Caco-2 (cell line): ENCODE measurements at regions not wholly inside any gene's neighbourhood (a gene's known extent, or its start where the extent isn't known, plus 50 kb on each side); places are given as distances from the start of the nearest gene placed in this dataset.

ENCODE experiments used
- BruUV-seq: library from RNA; stranded (reverse); fragments of 400-500 nt; replicated peaks from 2 replicates; lab custom pipeline; 2021; lab: Mats Ljungman, UMichigan
- CTCF ChIA-PET: fragments of 300-600 bp; sonication (Branson Sonifier 250); formaldehyde crosslinking; loops from one replicate; lab custom pipeline; 2022; ENCODE audit warnings: antibody characterized with exemption; lab: Charles Lee
- POLR2A ChIA-PET: fragments of 300-600 bp; sonication (Branson Sonifier 250); formaldehyde crosslinking; loops from one replicate; lab custom pipeline; 2022; ENCODE audit warnings: antibody characterized with exemption; lab: Charles Lee
- DNase-seq, 2 experiments: peaks; one replicate each; pipeline versions ENCODE4 v3.0.0 to v3.0.0-alpha.2; 2020 to 2022
- H3K27me3 ChIP-seq: replicated peaks from 2 replicates; pipeline ENCODE4 v1.6.0; 2011; ENCODE audit warnings: low read length; ENCODE audit not compliant: control insufficient read depth, insufficient read depth
- H3K36me3 ChIP-seq: 2 replicates; pipeline ENCODE4 v1.5.1; 2011; ENCODE audit warnings: low read length; ENCODE audit not compliant: control insufficient read depth, insufficient read depth
- H3K4me1 ChIP-seq: fragments of 250-450 bp; sonication (Bioruptor Pico); 2 replicates; pipeline ENCODE4 v1.5.1; 2020; ENCODE audit warnings: mild to moderate bottlenecking
- H3K4me3 ChIP-seq: 2 replicates; pipeline ENCODE4 v1.5.1; 2011; ENCODE audit warnings: low read depth, mild to moderate bottlenecking, control low read depth, low read length
- H3K9me3 ChIP-seq: fragments of 250-450 bp; sonication (Bioruptor Pico); 2 replicates; pipeline ENCODE4 v1.5.1; 2020; ENCODE audit warnings: mild to moderate bottlenecking, moderate library complexity
- H3K27ac Mint-ChIP-seq: one replicate; pipeline ENCODE4 v1.8.0; 2022; ENCODE audit warnings: mixed read lengths; ENCODE audit not compliant: unreplicated experiment
- H3K27me3 Mint-ChIP-seq: one replicate; pipeline ENCODE4 v1.8.0; 2022; ENCODE audit warnings: mixed read lengths; ENCODE audit not compliant: insufficient read depth, unreplicated experiment
- H3K36me3 Mint-ChIP-seq: one replicate; pipeline ENCODE4 v1.8.0; 2022; ENCODE audit warnings: mild to moderate bottlenecking, mixed read lengths; ENCODE audit not compliant: insufficient read depth, unreplicated experiment
- H3K4me1 Mint-ChIP-seq: one replicate; pipeline ENCODE4 v1.8.0; 2022; ENCODE audit warnings: low read depth, mixed read lengths; ENCODE audit not compliant: unreplicated experiment
- H3K4me3 Mint-ChIP-seq: one replicate; pipeline ENCODE4 v1.8.0; 2022; ENCODE audit warnings: mild to moderate bottlenecking, moderate library complexity, mixed read lengths; ENCODE audit not compliant: unreplicated experiment
- H3K9me3 Mint-ChIP-seq: one replicate; pipeline ENCODE4 v1.8.0; 2022; ENCODE audit warnings: mixed read lengths; ENCODE audit not compliant: unreplicated experiment
- CTCF ChIP-seq, 2 experiments: fragments of 200-600 bp in 1 of 2; IDR thresholded peaks; 1 replicate in 1 of 2; 2 replicates in 1 of 2; pipeline versions ENCODE4 v1.5.1 to v1.8.0; 2011 to 2022; ENCODE audit warnings: antibody characterized with exemption in 1 of 2, control low read depth in 1 of 2, inconsistent platforms in 1 of 2, low read depth in 1 of 2, low read length in 1 of 2, mild to moderate bottlenecking in 1 of 2, moderate library complexity in 1 of 2; ENCODE audit not compliant: insufficient read depth in 1 of 2, severe bottlenecking in 1 of 2, unreplicated experiment in 1 of 2
- intact Hi-C: fragments of 100-400 bp; cut with micrococcal nuclease; formaldehyde crosslinking; loops from one replicate; pipeline ENCODE4 v1.10.0; 2022; ENCODE audit not compliant: unreplicated experiment

GRCh38 chr1:175864183-175864582, 120.8 kb upstream of the TNR start:
- Histone ChIP-seq H3K27me3 (no peaks in the 10 kb centered on the region), H3K9me3 (no peaks in the 10 kb centered on the region), H3K4me1 (peaks cover 20% of the 10 kb centered on the region), H3K4me3 (no peak overlapping the region), H3K36me3 (no peaks in the 10 kb centered on the region)
- Mint-ChIP-seq H3K9me3 (no peaks in the 10 kb centered on the region), H3K4me3 (no peak overlapping the region), H3K27me3 (no peaks in the 10 kb centered on the region), H3K4me1 (peaks cover 20% of the 10 kb centered on the region), H3K27ac (no peak overlapping the region), H3K36me3 (no peaks in the 10 kb centered on the region)
- no peak for TF ChIP-seq CTCF (IDR thresholded peaks at IDR 0.05; ENCODE audit: insufficient read depth in 1 of 2, low read depth in 1 of 2, low read length in 1 of 2, severe bottlenecking in 1 of 2, unreplicated experiment in 1 of 2)
- BruUV-seq = no TSS peak
- intact Hi-C loops = no loop called here
- ChIA-PET POLR2A (no interaction called here), CTCF (no interaction called here)
- no peak for DNase-seq

- CTCF ChIA-PET = no interaction called here
- Histone ChIP-seq H3K27me3 (no peaks in the 10 kb centered on the region), H3K4me3 (no peak overlapping the region), H3K36me3 (no peaks in the 10 kb centered on the region), H3K4me1 (peaks cover 20% of the 10 kb centered on the region), H3K9me3 (no peaks in the 10 kb centered on the region)
- no peak overlapping the region for H3K4me3 Mint-ChIP-seq
- H3K36me3 Mint-ChIP-seq = no peaks in the 10 kb centered on the region
- H3K9me3 Mint-ChIP-seq = no peaks in the 10 kb centered on the region
- no peak for TF ChIP-seq CTCF (IDR thresholded peaks at IDR 0.05; ENCODE audit: insufficient read depth in 1 of 2, low read depth in 1 of 2, low read length in 1 of 2, severe bottlenecking in 1 of 2, unreplicated experiment in 1 of 2)
- POLR2A ChIA-PET = no interaction called here
- H3K4me1 Mint-ChIP-seq = peaks cover 20% of the 10 kb centered on the region
- H3K27me3 Mint-ChIP-seq = no peaks in the 10 kb centered on the region
- H3K27ac Mint-ChIP-seq = peak overlapping the region; percentile 29
- no TSS peak for BruUV-seq
- intact Hi-C loops = no loop called here
- DNase-seq = no peak
These were observed 120.1 kb upstream of the TNR start for GRCh38 chr1:175863299-175864050.

GRCh38 chr1:175862408-175862807, 119.0 kb upstream of the TNR start:
- no peak for TF ChIP-seq CTCF (IDR thresholded peaks at IDR 0.05; ENCODE audit: insufficient read depth in 1 of 2, low read depth in 1 of 2, low read length in 1 of 2, severe bottlenecking in 1 of 2, unreplicated experiment in 1 of 2)
- H3K4me3 Mint-ChIP-seq = no peak overlapping the region
- ChIA-PET CTCF (no interaction called here), POLR2A (no interaction called here)
- H3K9me3 Mint-ChIP-seq = no peaks in the 10 kb centered on the region
- no peak overlapping the region for H3K4me3 ChIP-seq
- H3K27ac Mint-ChIP-seq = no peak overlapping the region
- DNase-seq = no peak
- peaks cover 20% of the 10 kb centered on the region for H3K4me1 ChIP-seq
- intact Hi-C loops = no loop called here
- no TSS peak for BruUV-seq
- no peaks in the 10 kb centered on the region for H3K36me3 Mint-ChIP-seq
- H3K36me3 ChIP-seq = no peaks in the 10 kb centered on the region
- H3K9me3 ChIP-seq = no peaks in the 10 kb centered on the region
- H3K27me3 ChIP-seq = no peaks in the 10 kb centered on the region
- H3K27me3 Mint-ChIP-seq = no peaks in the 10 kb centered on the region
- H3K4me1 Mint-ChIP-seq = peaks cover 20% of the 10 kb centered on the region
